GM12872 (cell line): ENCODE measurements at regions not wholly inside any gene's neighbourhood (a gene's known extent, or its start where the extent isn't known, plus 50 kb on each side); places are given as distances from the start of the nearest gene placed in this dataset.

ENCODE experiments used
- TF ChIP-seq, protein P1 (sequence below): IDR thresholded peaks from 3 replicates; pipeline ENCODE4 v1.5.1; 2011; ENCODE audit warnings: low read depth, mild to moderate bottlenecking, low read length, moderate library complexity; ENCODE audit not compliant: insufficient read depth

DNA sequence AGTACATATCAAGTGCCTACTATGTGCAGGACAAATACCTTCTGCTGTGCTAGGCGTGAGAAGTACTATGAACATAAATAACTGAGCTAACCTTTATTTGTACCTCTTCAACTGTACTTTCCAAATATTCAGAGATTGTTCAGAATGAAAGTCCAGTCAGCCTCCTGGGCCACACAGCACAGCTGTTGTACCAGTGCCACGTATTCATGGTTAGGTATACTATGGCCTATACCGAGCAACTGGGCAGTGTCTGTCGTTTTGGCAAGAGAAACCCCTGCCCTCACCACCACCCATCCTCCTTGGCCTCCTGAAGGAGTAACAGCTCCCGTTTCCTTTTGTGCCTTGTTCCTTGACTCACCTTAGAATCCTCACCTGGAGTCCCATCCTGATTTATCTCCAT is 53.0 kb downstream of the RASSF10 start:
- TF ChIP-seq, protein P1, sequence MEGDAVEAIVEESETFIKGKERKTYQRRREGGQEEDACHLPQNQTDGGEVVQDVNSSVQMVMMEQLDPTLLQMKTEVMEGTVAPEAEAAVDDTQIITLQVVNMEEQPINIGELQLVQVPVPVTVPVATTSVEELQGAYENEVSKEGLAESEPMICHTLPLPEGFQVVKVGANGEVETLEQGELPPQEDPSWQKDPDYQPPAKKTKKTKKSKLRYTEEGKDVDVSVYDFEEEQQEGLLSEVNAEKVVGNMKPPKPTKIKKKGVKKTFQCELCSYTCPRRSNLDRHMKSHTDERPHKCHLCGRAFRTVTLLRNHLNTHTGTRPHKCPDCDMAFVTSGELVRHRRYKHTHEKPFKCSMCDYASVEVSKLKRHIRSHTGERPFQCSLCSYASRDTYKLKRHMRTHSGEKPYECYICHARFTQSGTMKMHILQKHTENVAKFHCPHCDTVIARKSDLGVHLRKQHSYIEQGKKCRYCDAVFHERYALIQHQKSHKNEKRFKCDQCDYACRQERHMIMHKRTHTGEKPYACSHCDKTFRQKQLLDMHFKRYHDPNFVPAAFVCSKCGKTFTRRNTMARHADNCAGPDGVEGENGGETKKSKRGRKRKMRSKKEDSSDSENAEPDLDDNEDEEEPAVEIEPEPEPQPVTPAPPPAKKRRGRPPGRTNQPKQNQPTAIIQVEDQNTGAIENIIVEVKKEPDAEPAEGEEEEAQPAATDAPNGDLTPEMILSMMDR = no peak

GRCh38 chr11:13064593-13064992 is 55.5 kb downstream of the RASSF10 start:
- TF ChIP-seq, protein P1 = no peak

DNA sequence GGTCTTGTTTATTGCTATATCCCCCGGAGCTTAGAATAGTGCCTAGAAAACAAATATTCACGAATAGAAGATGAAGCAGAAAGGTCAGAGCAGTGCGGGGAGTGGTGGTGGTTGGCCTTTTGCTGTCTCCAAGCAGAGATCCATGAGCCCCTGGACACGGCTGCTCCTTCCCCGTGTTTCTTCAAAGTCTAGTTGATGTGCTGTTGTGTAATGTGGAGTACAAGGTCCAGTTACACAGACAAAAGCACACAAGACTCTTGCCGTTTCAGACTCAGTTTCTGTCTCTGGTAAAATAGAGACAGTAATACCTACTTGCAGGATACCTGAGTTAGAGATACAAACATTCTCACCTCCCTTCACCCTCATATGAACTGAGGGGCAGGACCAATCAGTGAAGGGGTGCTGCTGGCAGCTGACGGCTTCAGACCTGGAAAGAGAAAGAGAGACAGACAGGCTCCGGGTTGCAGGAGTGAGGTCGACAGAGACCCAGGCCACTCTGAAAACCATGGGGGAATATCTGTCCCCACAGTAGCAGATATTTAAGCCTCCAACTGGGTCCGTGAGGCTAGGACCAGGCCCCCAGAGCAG is 56.2 kb downstream of the RASSF10 start:
- TF ChIP-seq, protein P1 = no peak

DNA sequence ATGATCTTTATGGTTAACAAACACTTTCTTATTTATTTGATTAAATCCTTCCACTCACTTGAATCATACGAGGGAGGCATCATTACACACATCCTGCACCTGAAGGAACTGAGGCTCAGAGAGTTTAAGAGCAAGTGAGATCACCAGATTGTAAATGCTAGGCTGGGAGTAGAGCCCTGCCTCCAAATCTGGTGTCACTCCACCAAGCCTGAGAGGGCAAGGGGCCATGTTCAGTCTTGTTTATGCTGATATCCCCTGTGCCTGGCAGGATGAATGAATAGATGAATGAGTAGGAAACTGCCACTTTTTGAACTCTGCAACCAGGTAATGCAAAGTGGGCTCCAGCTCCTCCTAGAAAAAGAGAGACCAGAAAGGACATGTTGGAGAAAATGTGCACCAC is 59.1 kb downstream of the RASSF10 start:
- TF ChIP-seq, protein P1 = no peak

DNA sequence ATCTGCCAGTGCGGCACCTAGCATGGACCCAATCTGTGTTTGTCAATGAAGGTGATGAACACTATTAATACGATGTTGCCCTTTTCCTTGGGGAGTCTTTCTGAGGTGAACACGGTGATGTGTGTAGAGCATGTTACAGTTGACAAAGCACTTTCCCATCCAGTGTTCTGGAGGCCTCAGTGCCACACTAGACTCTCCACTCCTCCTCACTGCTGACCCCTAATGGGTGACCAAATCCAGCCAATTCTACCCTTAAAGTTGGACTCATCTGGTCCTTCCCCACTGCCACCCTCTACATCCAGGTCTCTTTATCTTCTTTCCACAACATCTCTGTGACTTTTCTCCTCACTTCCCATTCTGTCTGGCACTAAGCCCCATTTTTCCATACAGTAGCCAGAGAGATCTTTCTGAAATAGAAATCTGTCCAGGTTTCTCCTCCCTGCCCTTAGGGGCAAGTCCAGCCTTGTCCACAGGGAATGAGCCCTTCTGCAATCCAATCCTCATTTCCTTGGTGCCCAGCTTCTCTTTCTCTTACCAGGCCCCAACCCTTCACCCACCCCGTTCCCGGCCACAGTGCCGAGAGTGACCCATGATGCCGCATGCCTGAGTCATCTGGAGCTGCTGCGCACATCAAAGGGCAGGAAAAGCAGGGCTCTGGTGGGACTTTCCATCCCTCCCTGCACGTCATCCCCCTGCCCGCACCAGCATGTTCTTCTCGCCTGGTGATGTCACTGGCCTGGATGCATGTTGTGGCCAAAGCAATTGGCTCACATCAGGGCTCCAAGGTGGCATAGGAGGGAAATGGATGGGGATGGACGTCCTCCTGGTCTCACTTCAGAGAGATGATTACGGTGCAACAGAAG is 64.2 kb downstream of the RASSF10 start:
- TF ChIP-seq, protein P1 = no peak

DNA sequence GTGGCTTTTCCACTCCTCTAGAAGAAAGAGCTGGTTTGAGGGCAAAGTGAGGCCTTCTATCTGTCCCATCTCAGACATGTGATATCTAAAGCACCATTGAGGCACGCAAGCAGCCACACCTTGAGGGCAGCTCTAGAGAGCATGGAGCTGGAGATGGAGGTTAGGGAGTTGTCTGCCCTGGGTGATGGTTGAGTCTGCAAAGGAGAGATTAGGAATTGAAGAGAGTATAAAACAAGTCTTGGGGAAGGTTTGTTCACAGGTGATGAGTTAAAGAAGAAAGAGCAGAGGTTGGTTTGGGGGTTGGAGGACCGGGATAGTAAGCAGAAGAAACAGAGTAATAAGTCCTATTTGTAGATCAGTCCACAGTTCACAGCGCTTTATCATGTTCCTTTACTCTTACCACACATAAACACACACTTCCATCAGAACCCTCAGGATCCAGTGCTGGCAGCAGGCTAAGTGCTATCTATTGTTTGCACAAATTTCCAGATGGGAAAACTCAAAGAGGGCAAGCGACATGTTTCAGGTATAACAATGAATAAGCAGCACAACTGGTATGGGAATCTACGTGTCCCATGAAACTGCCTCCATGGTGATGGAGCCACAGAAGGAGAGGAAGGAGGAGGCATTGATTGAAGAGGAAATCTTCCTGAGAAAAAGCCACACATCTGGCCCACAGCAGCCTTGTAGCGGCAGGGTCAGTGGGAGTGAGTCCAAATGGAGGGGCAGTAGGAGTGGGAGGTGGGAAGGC is 65.8 kb downstream of the RASSF10 start:
- TF ChIP-seq, protein P1 = no peak

GRCh38 chr11:13076961-13077360 is 67.8 kb downstream of the RASSF10 start:
- TF ChIP-seq, protein P1 = no peak
